HG02798 (cell line): ENCODE measurements at regions not wholly inside any gene's neighbourhood (a gene's known extent, or its start where the extent isn't known, plus 50 kb on each side); places are given as distances from the start of the nearest gene placed in this dataset.
"Not testable (repeated sequence)": the region's sequence is repeated elsewhere in the genome, so short reads cannot be mapped to it uniquely, and the experiment has no call there.

Experiments used
- ATAC-seq: cut with Tn5 transposase; IDR thresholded peaks from one replicate; pipeline ENCODE4 v1.9.1; 2021; ENCODE audit warnings: mild to moderate bottlenecking; ENCODE audit not compliant: unreplicated experiment, poor library complexity

GRCh38 chr2:172252154-172252553 lies 149.5 kb upstream of the DLX2 start:
- no peak for ATAC-seq

- no peak for ATAC-seq
These were observed 150.7 kb upstream of the DLX2 start for GRCh38 chr2:172253190-172254052.

- no peak for ATAC-seq
These were observed 154.2 kb upstream of the DLX2 start for GRCh38 chr2:172256886-172257285.

GRCh38 chr2:172259827-172260226 lies 157.1 kb upstream of the DLX2 start:
- ATAC-seq, result no peak

- ATAC-seq, result no peak
These were observed 157.6 kb upstream of the DLX2 start for GRCh38 chr2:172260336-172260735.

- no peak for ATAC-seq
These were observed 158.6 kb upstream of the DLX2 start for GRCh38 chr2:172261292-172261691.

- ATAC-seq, result no peak
These were observed 159.8 kb upstream of the DLX2 start for GRCh38 chr2:172262486-172262885.

- not testable (repeated sequence) for ATAC-seq
These were observed 162.1 kb upstream of the DLX2 start for GRCh38 chr2:172264820-172265219.

GRCh38 chr2:172269507-172270244 lies 157.7 kb upstream of the ITGA6 start:
- ATAC-seq, result not testable (repeated sequence)

GRCh38 chr2:172270278-172271079 lies 156.9 kb upstream of the ITGA6 start:
- no peak for ATAC-seq

GRCh38 chr2:172273910-172274571 lies 153.3 kb upstream of the ITGA6 start:
- ATAC-seq, result no peak

- no peak for ATAC-seq
These were observed 152.1 kb upstream of the ITGA6 start for GRCh38 chr2:172275239-172275638.

GRCh38 chr2:172276961-172277360 lies 150.4 kb upstream of the ITGA6 start:
- ATAC-seq, result no peak

- ATAC-seq, result no peak
These were observed 148.7 kb upstream of the ITGA6 start for GRCh38 chr2:172278667-172279066.

- no peak for ATAC-seq
These were observed 148.2 kb upstream of the ITGA6 start for GRCh38 chr2:172279214-172279613.

GRCh38 chr2:172279813-172280212 lies 147.6 kb upstream of the ITGA6 start:
- ATAC-seq, result no peak

- no peak for ATAC-seq
These were observed 146.6 kb upstream of the ITGA6 start for GRCh38 chr2:172280571-172281361.

- no peak for ATAC-seq
These were observed 145.5 kb upstream of the ITGA6 start for GRCh38 chr2:172281648-172282570.
